Stomach (tissue), 8 donors: ENCODE measurements at regions not wholly inside any gene's neighbourhood (a gene's known extent, or its start where the extent isn't known, plus 50 kb on each side); places are given as distances from the start of the nearest gene placed in this dataset.

Source experiments
- DNase-seq, 2 donors: peaks; one replicate each; pipeline versions ENCODE4 v3.0.0 to v3.0.0-alpha.2; 2013 to 2019
- H3K27ac ChIP-seq, 5 donors: fragments of 200-600 bp in 4 of 5; sonication (generic) in 4 of 5; one replicate each; pipeline ENCODE4 v1.5.1; 2013 to 2019; ENCODE audit warnings: mild to moderate bottlenecking in 1 of 5, moderate library complexity in 1 of 5
- H3K27me3 ChIP-seq, 3 donors: fragments of 200-600 bp; sonication (generic); one replicate each; pipeline ENCODE4 v1.5.1; 2017 to 2019; ENCODE audit warnings: mixed run types in 1 of 3
- H3K36me3 ChIP-seq, 4 donors: fragments of 200-600 bp; sonication (generic); 1 replicate in 3 of 4; 2 replicates in 1 of 4; pipeline ENCODE4 v1.5.1; 2016 to 2019
- H3K4me1 ChIP-seq, 4 donors: fragments of 200-600 bp; sonication (generic); one replicate each; pipeline ENCODE4 v1.5.1; 2016 to 2019
- H3K4me3 ChIP-seq, 4 donors: fragments of 200-600 bp; sonication (generic) in 3 of 4; one replicate each; pipeline ENCODE4 v1.5.1; 2016 to 2019; ENCODE audit warnings: mild to moderate bottlenecking in 1 of 4
- H3K9me3 ChIP-seq, 4 donors: fragments of 200-600 bp; sonication (generic); one replicate each; pipeline ENCODE4 v1.5.1; 2016 to 2019
- CTCF ChIP-seq, 7 experiments: fragments of 450-650 bp in 4 of 7; fragments of 200-600 bp in 3 of 7; sonication (generic) in 3 of 7; IDR thresholded peaks; one replicate each; pipeline ENCODE4 v1.5.1; 2016 to 2019; ENCODE audit warnings: antibody characterized with exemption in 7 of 7, control low read depth in 2 of 7, mild to moderate bottlenecking in 1 of 7
- EP300 ChIP-seq: sonication (generic); formaldehyde crosslinking; IDR thresholded peaks from one replicate; pipeline ENCODE4 v1.6.1; 2017; ENCODE audit warnings: antibody characterized with exemption
- POLR2A ChIP-seq, 4 donors: fragments of 450-650 bp; IDR thresholded peaks; one replicate each; pipeline ENCODE4 v1.6.1; 2016; ENCODE audit warnings: antibody characterized with exemption in 4 of 4, control low read depth in 2 of 4, mild to moderate bottlenecking in 1 of 4, moderate library complexity in 1 of 4
- POLR2AphosphoS5 ChIP-seq, 3 donors: sonication (generic); formaldehyde crosslinking; IDR thresholded peaks; one replicate each; pipeline ENCODE4 v1.6.1; 2016; ENCODE audit warnings: antibody characterized with exemption in 3 of 3
- WGBS, 5 donors: extraction: QIAGEN DNeasy Blood & Tissue Kit in 3 of 5; methylation state at CpG; one replicate each; pipeline versions ENCODE4 v1.1.5 to v1.1.7; 2013 to 2018; 5-methylcytosine and 5-hydroxymethylcytosine counted together
- intact Hi-C: fragments of 100-400 bp; cut with DNase I; formaldehyde crosslinking; loops from one replicate; pipeline ENCODE4 v1.15.1; 2023; ENCODE audit warnings: low total_unique reads
- donor health status: healthy with polysubstance abuse.
- donor health status: Bipolar disorder and iron deficiency.
- donor health status: healthy.

- 53 to 75% (median 65%) methylated on average over 5 to 6 of the region's 6 CpGs for WGBS, 5 donors
Measured at GRCh38 chr9:31519011-31519410, 865.4 kb upstream of the ACO1 start.

DNA sequence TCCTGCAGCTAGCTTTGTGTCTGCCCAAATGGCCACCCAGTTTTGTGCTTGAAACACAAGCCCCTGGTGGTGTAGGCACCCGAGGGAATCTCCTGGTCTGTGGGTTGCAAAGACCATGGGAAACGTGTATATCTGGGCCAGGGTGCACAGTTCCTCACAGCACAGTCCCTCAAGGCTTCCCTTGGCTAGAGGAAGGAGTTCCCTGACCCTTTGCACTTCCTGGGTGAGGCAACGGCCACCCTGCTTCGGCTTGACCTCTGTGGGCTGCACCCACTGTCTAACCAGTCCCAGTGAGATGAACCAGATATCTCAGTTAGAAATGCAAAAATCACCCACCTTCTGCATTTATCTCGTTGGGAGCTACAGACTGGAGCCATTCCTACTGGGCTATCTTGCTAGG is 865.0 kb upstream of the ACO1 start:
- no peaks in the 10 kb centered on the region for H3K9me3 ChIP-seq
- H3K27me3 ChIP-seq, result peaks cover 0 to 9% (median 0%) of the 10 kb centered on the region in 3 donors
- no peaks in the 10 kb centered on the region for H3K36me3 ChIP-seq
- no peak overlapping the region for H3K4me3 ChIP-seq
- H3K27ac ChIP-seq, result no peak overlapping the region
- intact Hi-C loops, result no loop called here
- WGBS, 5 donors, result 67 to 76% (median 73%) methylated on average over 5 of the region's 5 CpGs
- no peaks in the 10 kb centered on the region for H3K4me1 ChIP-seq
- TF ChIP-seq EP300, result no peak
- no peak for TF ChIP-seq CTCF (IDR thresholded peaks at IDR 0.05)
- no peak for TF ChIP-seq POLR2A (IDR thresholded peaks at IDR 0.05)
- no peak for TF ChIP-seq POLR2AphosphoS5 (IDR thresholded peaks at IDR 0.05)
- DNase-seq, result no peak

More at GRCh38 chr9:31519011-31519410, 865.4 kb upstream of the ACO1 start:
- H3K36me3 ChIP-seq, result no peaks in the 10 kb centered on the region
- no peak overlapping the region for H3K4me3 ChIP-seq
- DNase-seq, result peak in 1 of 2 donors; percentile 31
- H3K27ac ChIP-seq, result no peak overlapping the region
- peaks cover 0 to 9% (median 0%) of the 10 kb centered on the region in 3 donors for H3K27me3 ChIP-seq
- H3K4me1 ChIP-seq, result no peaks in the 10 kb centered on the region
- no peak for TF ChIP-seq POLR2AphosphoS5 (IDR thresholded peaks at IDR 0.05)
- TF ChIP-seq CTCF (IDR thresholded peaks at IDR 0.05), result no peak
- no peak for TF ChIP-seq EP300
- no peak for TF ChIP-seq POLR2A (IDR thresholded peaks at IDR 0.05)
- intact Hi-C loops, result no loop called here
- no peaks in the 10 kb centered on the region for H3K9me3 ChIP-seq

DNA sequence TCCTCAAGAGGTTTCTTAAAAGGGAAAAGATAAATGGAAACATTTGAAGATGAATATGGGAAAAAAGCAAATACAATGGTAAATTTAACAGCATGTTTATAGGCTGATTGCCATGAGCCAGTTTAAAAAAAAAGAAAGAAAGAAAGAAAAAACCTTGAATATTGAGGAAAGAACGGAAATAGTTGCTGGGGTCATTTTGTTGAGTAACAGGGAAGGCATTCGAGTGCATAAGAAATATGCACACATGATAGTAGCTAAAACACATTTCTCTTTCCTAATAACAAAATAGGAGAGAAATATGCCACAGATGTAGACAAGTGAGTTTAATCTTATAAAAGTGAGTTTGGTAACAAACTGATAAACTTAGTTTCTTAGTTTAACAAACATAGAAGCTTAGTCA is 864.6 kb upstream of the ACO1 start:
- H3K27me3 ChIP-seq, result peaks cover 0 to 9% (median 0%) of the 10 kb centered on the region in 3 donors
- H3K27ac ChIP-seq, result no peak overlapping the region
- H3K4me3 ChIP-seq, result no peak overlapping the region
- WGBS, 5 donors, result 66 to 93% (median 85%) methylated on average over 2 of the region's 2 CpGs
- H3K36me3 ChIP-seq, result no peaks in the 10 kb centered on the region
- H3K9me3 ChIP-seq, result no peaks in the 10 kb centered on the region
- intact Hi-C loops, result no loop called here
- no peak for DNase-seq
- TF ChIP-seq CTCF (IDR thresholded peaks at IDR 0.05) (no peak), POLR2A (IDR thresholded peaks at IDR 0.05) (no peak), EP300 (no peak), POLR2AphosphoS5 (IDR thresholded peaks at IDR 0.05) (no peak)
- no peaks in the 10 kb centered on the region for H3K4me1 ChIP-seq

- intact Hi-C loops, result no loop called here
- no peaks in the 10 kb centered on the region for H3K9me3 ChIP-seq
- H3K36me3 ChIP-seq, result no peaks in the 10 kb centered on the region
- no peak overlapping the region for H3K4me3 ChIP-seq
- no peaks in the 10 kb centered on the region for H3K4me1 ChIP-seq
- peaks cover 0 to 9% (median 0%) of the 10 kb centered on the region in 3 donors for H3K27me3 ChIP-seq
- DNase-seq, result no peak
- TF ChIP-seq EP300 (no peak), POLR2A (IDR thresholded peaks at IDR 0.05) (no peak), CTCF (IDR thresholded peaks at IDR 0.05) (no peak), POLR2AphosphoS5 (IDR thresholded peaks at IDR 0.05) (no peak)
- 71 to 88% (median 83%) methylated on average over 3 of the region's 3 CpGs for WGBS, 5 donors
- no peak overlapping the region for H3K27ac ChIP-seq
Measured at GRCh38 chr9:31520301-31521085, 864.0 kb upstream of the ACO1 start.
